ENCODE measurements at regions not wholly inside any gene's neighbourhood (a gene's known extent, or its start where the extent isn't known, plus 50 kb on each side); places are given as distances from the start of the nearest gene placed in this dataset.

DNA sequence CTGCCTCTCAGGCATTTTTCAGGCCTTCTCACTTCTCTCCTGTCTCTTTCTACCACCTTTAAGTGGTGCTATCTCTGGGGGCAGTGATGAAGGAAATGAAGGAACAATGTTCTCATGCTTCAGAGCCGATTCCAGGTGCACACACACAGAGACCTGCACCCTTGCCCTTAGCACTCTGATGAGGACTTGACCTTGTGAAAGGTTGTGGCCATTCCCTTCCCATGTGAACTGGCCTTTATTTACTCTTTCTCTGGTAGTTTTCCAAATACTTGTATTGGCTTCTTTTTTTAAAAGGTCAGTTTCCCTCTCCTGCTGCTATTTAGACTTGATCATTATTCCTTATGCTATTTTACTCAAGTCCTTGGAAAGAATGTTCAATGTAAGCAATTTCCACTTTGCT lies 188.6 kb downstream of the MDFIC start:
- no peak overlapping the region for H3K9ac ChIP-seq (replicated peaks in 1 of 4; ENCODE audit: extremely low read depth in 1 of 4, low read depth in 3 of 4, low read length in 3 of 4)
- no peaks in the 10 kb centered on the region for H3K79me1 ChIP-seq (ENCODE audit: low read depth, low read length)
- H3K27me3 ChIP-seq (replicated peaks in 1 of 4; ENCODE audit: control insufficient read depth in 3 of 4, extremely low read depth in 1 of 4, insufficient read depth in 3 of 4, low read length in 3 of 4) = no peaks in the 10 kb centered on the region
- no peak overlapping the region for H3K56ac ChIP-seq (replicated peaks; ENCODE audit: insufficient read length, low read depth, low read length)
- no peak overlapping the region for H3K27ac ChIP-seq (ENCODE audit: low read depth, low read length)
- H3K36me3 ChIP-seq (ENCODE audit: control insufficient read depth in 2 of 4, insufficient read depth in 4 of 4, low read length in 3 of 4) = no peaks in the 10 kb centered on the region
- no peaks in the 10 kb centered on the region for H3K23me2 ChIP-seq (ENCODE audit: low read depth, low read length)
- no peak overlapping the region for H2BK20ac ChIP-seq (ENCODE audit: low read length)
- no peak overlapping the region for H3K14ac ChIP-seq (ENCODE audit: insufficient read length)
- no peak overlapping the region for H3K18ac ChIP-seq (ENCODE audit: extremely low read depth, low read length)
- ChIA-PET CTCF (ENCODE audit: partially characterized antibody) (no interaction called here), POLR2A (ENCODE audit: partially characterized antibody) (no interaction called here)
- H3K4me1 ChIP-seq (replicated peaks in 1 of 4; ENCODE audit: control insufficient read depth in 3 of 4, insufficient read depth in 4 of 4, low read length in 3 of 4) = no peaks in the 10 kb centered on the region
- no peak overlapping the region for H2AK5ac ChIP-seq (ENCODE audit: low read depth, low read length)
- no peaks in the 10 kb centered on the region for H3K9me3 ChIP-seq (ENCODE audit: insufficient read depth in 2 of 2, low read depth in 1 of 2, low read length in 1 of 2)
- H3K4me2 ChIP-seq (ENCODE audit: insufficient read depth in 1 of 2, low read depth in 2 of 2, low read length in 2 of 2) = no peak overlapping the region
- no peak overlapping the region for H2BK15ac ChIP-seq (ENCODE audit: low read length)
- H4K20me1 ChIP-seq (replicated peaks in 1 of 2; ENCODE audit: control insufficient read depth in 1 of 2, insufficient read depth in 2 of 2, low read length in 2 of 2) = no peaks in the 10 kb centered on the region
- 100% methylated on average over 1 of the region's 1 CpG; no CpG with 5 or more reads in 1 of the 2 experiments for WGBS, 2 experiments (ENCODE audit: extremely low coverage in 1 of 2, insufficient coverage in 1 of 2, insufficient read length in 1 of 2, insufficient replicate concordance in 2 of 2, low coverage in 1 of 2, low lambda C conversion rate in 2 of 2, missing lambda C conversion rate in 1 of 2)
- H4K5ac ChIP-seq (ENCODE audit: insufficient read length, low read depth, low read length) = no peak overlapping the region
- H2BK12ac ChIP-seq (ENCODE audit: low read depth, low read length) = no peak overlapping the region
- H3K23ac ChIP-seq (ENCODE audit: insufficient read length) = no peak overlapping the region
- no peak overlapping the region for H3K4me3 ChIP-seq (ENCODE audit: extremely low read depth in 1 of 4, insufficient read depth in 2 of 4, low read depth in 3 of 4, low read length in 4 of 4)
- FAIRE-seq (no peak), DNase-seq (ENCODE audit: low read depth in 1 of 2, low spot score in 2 of 2) (no peak)
- H3K4ac ChIP-seq (replicated peaks; ENCODE audit: insufficient read length, low read depth, low read length) = no peak overlapping the region
- H2BK5ac ChIP-seq (ENCODE audit: low read depth, low read length) = no peak overlapping the region
- peak overlapping the region; percentile 72; the same call in 1 of the 2 replicates for H2AFZ ChIP-seq (ENCODE audit: low read length)
- no peak overlapping the region for H2BK120ac ChIP-seq (replicated peaks; ENCODE audit: low read depth, low read length)
- H4K91ac ChIP-seq (replicated peaks; ENCODE audit: insufficient read length, low read length) = no peak overlapping the region
- H3K79me2 ChIP-seq (ENCODE audit: control insufficient read depth in 1 of 2, insufficient read depth in 2 of 2, low read length in 2 of 2) = no peaks in the 10 kb centered on the region
- H4K8ac ChIP-seq (ENCODE audit: extremely low read depth, insufficient read depth, low read length) = no peak overlapping the region; the same call in 1 of the 2 replicates
- TF ChIP-seq HDAC2 (IDR thresholded peaks at IDR 0.05; ENCODE audit: borderline replicate concordance in 1 of 2, low read depth in 2 of 2, low read length in 2 of 2) (no peak), HDAC6 (IDR thresholded peaks at IDR 0.05; ENCODE audit: low read depth, low read length) (no peak), SP4 (IDR thresholded peaks at IDR 0.05; ENCODE audit: low read length) (no peak), BCL11A (IDR thresholded peaks at IDR 0.05; ENCODE audit: low read depth in 2 of 2, low read length in 2 of 2) (no peak), MAFK (IDR thresholded peaks at IDR 0.05; ENCODE audit: low read depth, low read length) (no peak), CHD2 (IDR thresholded peaks at IDR 0.05; ENCODE audit: low read length) (no peak), TCF12 (IDR thresholded peaks at IDR 0.05; ENCODE audit: low read depth, low read length) (no peak), TBP (IDR thresholded peaks at IDR 0.05; ENCODE audit: low read depth, low read length) (no peak)
- TF ChIP-seq, protein P1, sequence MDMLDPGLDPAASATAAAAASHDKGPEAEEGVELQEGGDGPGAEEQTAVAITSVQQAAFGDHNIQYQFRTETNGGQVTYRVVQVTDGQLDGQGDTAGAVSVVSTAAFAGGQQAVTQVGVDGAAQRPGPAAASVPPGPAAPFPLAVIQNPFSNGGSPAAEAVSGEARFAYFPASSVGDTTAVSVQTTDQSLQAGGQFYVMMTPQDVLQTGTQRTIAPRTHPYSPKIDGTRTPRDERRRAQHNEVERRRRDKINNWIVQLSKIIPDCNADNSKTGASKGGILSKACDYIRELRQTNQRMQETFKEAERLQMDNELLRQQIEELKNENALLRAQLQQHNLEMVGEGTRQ (IDR thresholded peaks at IDR 0.05; ENCODE audit: low read length) = no peak
- TF ChIP-seq, protein P2, sequence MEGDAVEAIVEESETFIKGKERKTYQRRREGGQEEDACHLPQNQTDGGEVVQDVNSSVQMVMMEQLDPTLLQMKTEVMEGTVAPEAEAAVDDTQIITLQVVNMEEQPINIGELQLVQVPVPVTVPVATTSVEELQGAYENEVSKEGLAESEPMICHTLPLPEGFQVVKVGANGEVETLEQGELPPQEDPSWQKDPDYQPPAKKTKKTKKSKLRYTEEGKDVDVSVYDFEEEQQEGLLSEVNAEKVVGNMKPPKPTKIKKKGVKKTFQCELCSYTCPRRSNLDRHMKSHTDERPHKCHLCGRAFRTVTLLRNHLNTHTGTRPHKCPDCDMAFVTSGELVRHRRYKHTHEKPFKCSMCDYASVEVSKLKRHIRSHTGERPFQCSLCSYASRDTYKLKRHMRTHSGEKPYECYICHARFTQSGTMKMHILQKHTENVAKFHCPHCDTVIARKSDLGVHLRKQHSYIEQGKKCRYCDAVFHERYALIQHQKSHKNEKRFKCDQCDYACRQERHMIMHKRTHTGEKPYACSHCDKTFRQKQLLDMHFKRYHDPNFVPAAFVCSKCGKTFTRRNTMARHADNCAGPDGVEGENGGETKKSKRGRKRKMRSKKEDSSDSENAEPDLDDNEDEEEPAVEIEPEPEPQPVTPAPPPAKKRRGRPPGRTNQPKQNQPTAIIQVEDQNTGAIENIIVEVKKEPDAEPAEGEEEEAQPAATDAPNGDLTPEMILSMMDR (IDR thresholded peaks at IDR 0.05; ENCODE audit: control extremely low read depth in 1 of 3, insufficient read depth in 1 of 3, low read depth in 1 of 3, low read length in 3 of 3) = no peak
- TF ChIP-seq, protein P3, sequence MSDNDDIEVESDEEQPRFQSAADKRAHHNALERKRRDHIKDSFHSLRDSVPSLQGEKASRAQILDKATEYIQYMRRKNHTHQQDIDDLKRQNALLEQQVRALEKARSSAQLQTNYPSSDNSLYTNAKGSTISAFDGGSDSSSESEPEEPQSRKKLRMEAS (IDR thresholded peaks at IDR 0.05) = no peak
